HepG2 (cell line): ENCODE measurements at regions not wholly inside any gene's neighbourhood (a gene's known extent, or its start where the extent isn't known, plus 50 kb on each side); places are given as distances from the start of the nearest gene placed in this dataset.

ENCODE experiments used
- GMEB1 ChIP-seq: sonication (generic); formaldehyde crosslinking; IDR thresholded peaks from 2 replicates; pipeline ENCODE4 v1.5.1; 2020; ENCODE audit warnings: missing genetic modification reagents, mild to moderate bottlenecking, borderline replicate concordance
- LRRFIP1 ChIP-seq: sonication (generic); formaldehyde crosslinking; conservative IDR thresholded peaks from 2 replicates; pipeline ENCODE4 v1.4.0; 2020; ENCODE audit warnings: missing genetic modification reagents
- PAXIP1 ChIP-seq: sonication (generic); formaldehyde crosslinking; conservative IDR thresholded peaks from 2 replicates; pipeline ENCODE4 v1.4.0; 2020; ENCODE audit warnings: mild to moderate bottlenecking, missing genetic modification reagents, moderate library complexity
- RFX5 ChIP-seq: IDR thresholded peaks from 2 replicates; pipeline ENCODE4 v1.6.1; 2011; ENCODE audit warnings: low read depth, low read length, improper control_type of control experiment
- SMAD3 ChIP-seq: sonication (generic); formaldehyde crosslinking; IDR thresholded peaks from 2 replicates; pipeline ENCODE4 v1.4.0; 2020; ENCODE audit warnings: missing genetic modification reagents
- ZNF589 ChIP-seq: sonication (generic); formaldehyde crosslinking; conservative IDR thresholded peaks from 2 replicates; pipeline ENCODE4 v1.8.0; 2022; ENCODE audit warnings: mild to moderate bottlenecking, moderate library complexity, missing genetic modification reagents

GRCh38 chr16:64122177-64122576 lies 999.7 kb downstream of the CDH11 start (continued):
- TF ChIP-seq LRRFIP1 (CRISPR knock-in tag) (no peak), RFX5 (no peak), ZNF589 (CRISPR knock-in tag) (no peak), SMAD3 (CRISPR knock-in tag) (no peak), PAXIP1 (no peak), GMEB1 (CRISPR knock-in tag) (no peak)
